HL-60 (cell line): ENCODE measurements at regions not wholly inside any gene's neighbourhood (a gene's known extent, or its start where the extent isn't known, plus 50 kb on each side); places are given as distances from the start of the nearest gene placed in this dataset.

Experiments used
- DNase-seq, 2 experiments: peaks; one replicate each; pipeline ENCODE4 v3.0.0-alpha.2; 2010 to 2020; ENCODE audit warnings: low read depth in 1 of 2, low spot score in 1 of 2
- H3K27ac ChIP-seq: fragments of 250-450 bp; sonication (Bioruptor Pico); replicated peaks from 2 replicates; pipeline ENCODE4 v1.5.1; 2020; ENCODE audit warnings: mild to moderate bottlenecking, moderate library complexity
- H3K27me3 ChIP-seq: fragments of 250-450 bp; sonication (Bioruptor Pico); 2 replicates; pipeline ENCODE4 v1.5.1; 2021; ENCODE audit warnings: mild to moderate bottlenecking, moderate library complexity; ENCODE audit not compliant: insufficient read depth, poor library complexity, severe bottlenecking
- H3K4me3 ChIP-seq: replicated peaks from 2 replicates; pipeline ENCODE4 v1.5.1; 2011; ENCODE audit warnings: mild to moderate bottlenecking, control low read depth, low read length; ENCODE audit not compliant: insufficient read depth
- GABPA ChIP-seq: IDR thresholded peaks from 2 replicates; pipeline ENCODE4 v1.6.1; 2012; ENCODE audit warnings: low read depth
- POLR2AphosphoS5 ChIP-seq: IDR thresholded peaks from 2 replicates; pipeline ENCODE4 v1.6.1; 2012; ENCODE audit warnings: low read depth
- SPI1 ChIP-seq: IDR thresholded peaks from 2 replicates; pipeline ENCODE4 v1.6.1; 2012; ENCODE audit warnings: low read depth, mild to moderate bottlenecking, borderline replicate concordance
- TF ChIP-seq, protein P1 (sequence below): IDR thresholded peaks from one replicate; pipeline ENCODE4 v1.5.1; 2011; ENCODE audit warnings: low read length, control low read depth, inconsistent platforms; ENCODE audit not compliant: insufficient read depth
- TF ChIP-seq, protein P2 (sequence below): IDR thresholded peaks from 2 replicates; pipeline ENCODE4 v1.6.1; 2012; ENCODE audit warnings: low read depth; ENCODE audit not compliant: insufficient replicate concordance

DNA sequence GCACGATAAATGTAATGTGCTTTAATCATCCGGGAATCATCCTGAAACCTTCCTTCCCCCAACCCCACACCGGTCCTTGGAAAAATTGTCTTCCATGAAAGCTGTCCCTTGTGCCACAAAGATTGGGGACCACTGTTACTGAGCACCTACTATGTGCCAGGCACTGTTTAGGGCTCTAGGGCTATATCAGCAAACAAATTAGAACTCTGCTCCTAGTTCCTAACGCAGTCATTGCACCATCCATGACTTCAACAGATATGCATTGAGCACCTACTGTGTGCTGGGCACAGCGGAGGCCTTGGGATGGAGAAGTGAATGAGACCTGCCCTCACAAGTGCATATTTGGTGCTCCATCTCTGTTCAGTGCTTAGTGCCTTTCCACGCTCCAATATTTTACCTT lies 50.3 kb upstream of the BLCAP start:
- H3K27me3 ChIP-seq = no peaks in the 10 kb centered on the region
- TF ChIP-seq SPI1 (no peak), GABPA (no peak), POLR2AphosphoS5 (no peak)
- TF ChIP-seq, protein P1, sequence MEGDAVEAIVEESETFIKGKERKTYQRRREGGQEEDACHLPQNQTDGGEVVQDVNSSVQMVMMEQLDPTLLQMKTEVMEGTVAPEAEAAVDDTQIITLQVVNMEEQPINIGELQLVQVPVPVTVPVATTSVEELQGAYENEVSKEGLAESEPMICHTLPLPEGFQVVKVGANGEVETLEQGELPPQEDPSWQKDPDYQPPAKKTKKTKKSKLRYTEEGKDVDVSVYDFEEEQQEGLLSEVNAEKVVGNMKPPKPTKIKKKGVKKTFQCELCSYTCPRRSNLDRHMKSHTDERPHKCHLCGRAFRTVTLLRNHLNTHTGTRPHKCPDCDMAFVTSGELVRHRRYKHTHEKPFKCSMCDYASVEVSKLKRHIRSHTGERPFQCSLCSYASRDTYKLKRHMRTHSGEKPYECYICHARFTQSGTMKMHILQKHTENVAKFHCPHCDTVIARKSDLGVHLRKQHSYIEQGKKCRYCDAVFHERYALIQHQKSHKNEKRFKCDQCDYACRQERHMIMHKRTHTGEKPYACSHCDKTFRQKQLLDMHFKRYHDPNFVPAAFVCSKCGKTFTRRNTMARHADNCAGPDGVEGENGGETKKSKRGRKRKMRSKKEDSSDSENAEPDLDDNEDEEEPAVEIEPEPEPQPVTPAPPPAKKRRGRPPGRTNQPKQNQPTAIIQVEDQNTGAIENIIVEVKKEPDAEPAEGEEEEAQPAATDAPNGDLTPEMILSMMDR = no peak
- TF ChIP-seq, protein P2, sequence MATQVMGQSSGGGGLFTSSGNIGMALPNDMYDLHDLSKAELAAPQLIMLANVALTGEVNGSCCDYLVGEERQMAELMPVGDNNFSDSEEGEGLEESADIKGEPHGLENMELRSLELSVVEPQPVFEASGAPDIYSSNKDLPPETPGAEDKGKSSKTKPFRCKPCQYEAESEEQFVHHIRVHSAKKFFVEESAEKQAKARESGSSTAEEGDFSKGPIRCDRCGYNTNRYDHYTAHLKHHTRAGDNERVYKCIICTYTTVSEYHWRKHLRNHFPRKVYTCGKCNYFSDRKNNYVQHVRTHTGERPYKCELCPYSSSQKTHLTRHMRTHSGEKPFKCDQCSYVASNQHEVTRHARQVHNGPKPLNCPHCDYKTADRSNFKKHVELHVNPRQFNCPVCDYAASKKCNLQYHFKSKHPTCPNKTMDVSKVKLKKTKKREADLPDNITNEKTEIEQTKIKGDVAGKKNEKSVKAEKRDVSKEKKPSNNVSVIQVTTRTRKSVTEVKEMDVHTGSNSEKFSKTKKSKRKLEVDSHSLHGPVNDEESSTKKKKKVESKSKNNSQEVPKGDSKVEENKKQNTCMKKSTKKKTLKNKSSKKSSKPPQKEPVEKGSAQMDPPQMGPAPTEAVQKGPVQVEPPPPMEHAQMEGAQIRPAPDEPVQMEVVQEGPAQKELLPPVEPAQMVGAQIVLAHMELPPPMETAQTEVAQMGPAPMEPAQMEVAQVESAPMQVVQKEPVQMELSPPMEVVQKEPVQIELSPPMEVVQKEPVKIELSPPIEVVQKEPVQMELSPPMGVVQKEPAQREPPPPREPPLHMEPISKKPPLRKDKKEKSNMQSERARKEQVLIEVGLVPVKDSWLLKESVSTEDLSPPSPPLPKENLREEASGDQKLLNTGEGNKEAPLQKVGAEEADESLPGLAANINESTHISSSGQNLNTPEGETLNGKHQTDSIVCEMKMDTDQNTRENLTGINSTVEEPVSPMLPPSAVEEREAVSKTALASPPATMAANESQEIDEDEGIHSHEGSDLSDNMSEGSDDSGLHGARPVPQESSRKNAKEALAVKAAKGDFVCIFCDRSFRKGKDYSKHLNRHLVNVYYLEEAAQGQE = no peak
- no peak overlapping the region for H3K4me3 ChIP-seq
- DNase-seq = no peak
- no peak overlapping the region for H3K27ac ChIP-seq
